SH-SY5Y (cell line): ENCODE measurements at regions not wholly inside any gene's neighbourhood (a gene's known extent, or its start where the extent isn't known, plus 50 kb on each side); places are given as distances from the start of the nearest gene placed in this dataset.

ENCODE experiments used
- GATA2 ChIP-seq: IDR thresholded peaks from 2 replicates; pipeline ENCODE4 v1.6.1; 2011; ENCODE audit warnings: mild to moderate bottlenecking, low read depth, low read length
- GATA3 ChIP-seq: IDR thresholded peaks from 2 replicates; pipeline ENCODE4 v1.6.1; 2011; ENCODE audit warnings: low read depth, mild to moderate bottlenecking, low read length, moderate library complexity

GRCh38 chr13:67588607-67589006, 358.5 kb upstream of the PCDH9 start:
- no peak for TF ChIP-seq GATA3
- TF ChIP-seq GATA2, result no peak

GRCh38 chr13:67577361-67577760, 347.2 kb upstream of the PCDH9 start:
- TF ChIP-seq GATA3 (no peak), GATA2 (no peak)

DNA sequence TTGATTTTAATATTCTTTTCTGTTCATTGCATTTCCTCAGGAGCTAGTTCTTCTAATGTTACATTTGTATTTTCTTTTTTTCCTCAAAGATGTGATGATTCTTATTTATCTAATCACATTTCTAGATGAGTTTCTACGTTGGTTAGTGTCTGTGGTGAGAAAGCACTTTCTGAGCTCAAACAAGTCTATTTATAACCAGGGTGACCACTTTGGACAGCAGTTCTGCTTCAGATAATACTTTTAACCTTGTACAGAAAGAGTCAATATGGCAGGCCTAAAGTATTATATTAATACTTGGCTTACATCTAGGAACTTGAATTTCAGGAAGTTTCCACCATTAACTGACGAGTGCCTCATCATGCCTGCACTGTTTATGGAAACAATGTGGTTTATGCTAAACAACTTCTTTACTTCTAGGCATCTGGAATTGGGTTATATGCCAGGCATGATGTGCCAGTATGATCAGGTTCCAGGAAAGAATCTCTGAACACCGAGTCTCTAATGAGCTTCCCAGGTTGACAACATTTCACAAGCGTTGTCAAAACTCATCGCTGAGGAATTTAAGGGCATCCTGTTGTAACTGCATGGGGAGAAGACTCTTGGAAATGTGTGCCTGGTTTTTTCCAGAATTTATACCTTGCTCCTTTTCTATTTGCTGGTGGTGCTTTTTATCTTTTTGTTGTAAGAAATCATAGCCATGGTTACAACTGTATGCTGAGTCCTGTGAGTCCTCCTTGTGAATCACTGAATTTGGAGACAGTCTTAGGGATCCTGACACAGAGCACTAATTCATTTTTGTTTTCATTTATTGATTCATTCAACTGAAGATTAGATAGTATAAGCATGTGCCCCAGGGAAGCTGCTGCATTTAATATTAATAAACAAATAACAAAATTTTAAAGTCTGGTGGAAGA, 344.4 kb upstream of the PCDH9 start:
- TF ChIP-seq GATA2 (no peak), GATA3 (no peak)

DNA sequence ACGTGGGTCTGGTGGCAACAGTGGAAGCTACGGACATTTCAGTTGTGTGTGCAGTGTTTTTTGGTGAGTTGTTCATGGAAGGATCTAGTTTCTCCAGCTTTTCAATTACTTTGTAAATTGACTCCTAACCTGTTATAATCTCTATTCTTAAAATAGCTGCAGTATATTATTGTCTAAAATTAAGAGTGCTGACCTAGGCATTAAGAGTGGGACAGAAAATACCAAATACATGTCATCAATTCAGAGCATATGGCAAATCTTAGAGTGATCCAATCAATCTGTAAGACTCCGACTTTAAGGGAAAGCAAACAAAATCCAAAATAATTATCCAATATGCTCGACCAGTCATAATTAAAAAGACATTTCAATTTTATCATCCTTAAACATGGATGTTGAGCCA, 338.1 kb upstream of the PCDH9 start:
- TF ChIP-seq GATA3 (no peak), GATA2 (no peak)

DNA sequence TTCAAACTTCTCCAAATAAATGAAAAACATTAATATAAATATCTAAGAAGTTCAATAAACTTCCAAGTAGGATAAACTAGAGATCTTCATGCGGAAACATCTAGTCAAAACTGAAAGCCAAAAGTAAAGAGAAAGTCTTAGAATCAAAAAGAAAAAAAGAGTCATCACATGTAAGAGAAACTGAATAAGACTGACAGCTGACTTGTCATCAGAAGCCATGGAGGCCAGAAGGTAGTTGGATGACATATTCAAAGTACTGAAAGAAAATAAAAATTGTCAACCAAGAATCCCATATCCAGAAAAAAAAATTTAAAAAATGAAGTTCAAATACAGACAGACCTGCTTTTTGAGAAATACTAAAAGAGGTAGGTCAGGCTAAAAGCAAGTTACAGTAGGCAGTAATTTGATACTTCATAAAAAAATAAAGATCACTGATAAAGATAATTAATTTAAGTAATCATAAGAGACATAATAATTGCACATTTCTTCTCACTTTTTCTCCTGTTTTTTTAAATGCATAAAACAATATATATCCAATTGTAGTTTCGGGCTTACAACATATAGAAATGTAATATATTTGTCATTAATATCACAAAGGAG, 327.6 kb upstream of the PCDH9 start:
- TF ChIP-seq GATA2 (no peak), GATA3 (no peak)

DNA sequence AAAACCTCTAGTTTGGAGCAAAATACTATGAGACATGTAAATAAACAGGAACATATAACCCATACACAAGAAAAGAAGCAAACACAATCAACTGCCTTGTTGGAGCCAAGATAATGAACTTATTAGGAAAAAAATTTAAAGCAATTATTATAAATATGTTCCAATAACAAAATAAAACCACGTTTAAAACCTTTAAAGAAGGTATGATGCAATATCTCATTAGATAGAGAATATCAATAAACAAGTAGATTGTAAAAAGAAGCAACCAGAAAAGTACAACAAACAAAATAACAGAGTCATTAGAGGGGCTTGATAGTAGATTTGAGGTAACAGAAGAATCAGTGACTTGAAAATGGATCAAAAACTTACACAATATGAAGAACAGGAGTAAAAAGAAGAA, 327.0 kb upstream of the PCDH9 start:
- TF ChIP-seq GATA3, result no peak
- no peak for TF ChIP-seq GATA2

DNA sequence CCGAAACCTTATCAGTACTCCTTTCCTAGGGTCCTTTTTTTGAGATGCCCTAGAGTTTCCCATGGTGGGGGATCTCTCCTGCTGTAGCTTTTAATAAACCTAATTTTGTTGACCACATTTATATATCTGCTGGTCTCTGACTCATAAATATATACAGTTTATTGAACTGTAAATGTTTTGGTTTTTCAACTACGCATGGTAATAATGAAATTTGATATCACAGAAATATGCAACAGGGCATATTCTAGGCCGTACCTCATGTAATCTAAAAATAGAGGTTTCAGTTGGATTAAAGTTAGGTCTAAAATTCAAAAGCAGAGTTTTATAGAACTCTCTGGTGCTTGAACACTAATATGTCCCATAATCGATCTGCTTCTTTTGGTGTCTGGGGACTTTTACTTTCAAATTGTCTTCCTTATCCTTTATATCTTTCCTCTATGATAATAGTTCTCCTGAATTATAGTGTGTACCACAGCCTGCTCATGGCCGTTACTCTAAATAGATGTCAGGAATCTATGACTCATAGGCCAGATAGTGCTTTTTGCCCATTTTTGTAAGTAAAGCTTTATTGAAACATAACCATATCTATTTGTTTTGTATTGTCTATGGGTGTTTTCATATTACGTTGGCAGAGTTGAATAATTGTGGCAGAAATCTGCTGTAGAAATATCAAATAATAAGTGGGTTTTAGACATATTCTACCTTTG, 324.8 kb upstream of the PCDH9 start:
- TF ChIP-seq GATA3 (no peak), GATA2 (no peak)

DNA sequence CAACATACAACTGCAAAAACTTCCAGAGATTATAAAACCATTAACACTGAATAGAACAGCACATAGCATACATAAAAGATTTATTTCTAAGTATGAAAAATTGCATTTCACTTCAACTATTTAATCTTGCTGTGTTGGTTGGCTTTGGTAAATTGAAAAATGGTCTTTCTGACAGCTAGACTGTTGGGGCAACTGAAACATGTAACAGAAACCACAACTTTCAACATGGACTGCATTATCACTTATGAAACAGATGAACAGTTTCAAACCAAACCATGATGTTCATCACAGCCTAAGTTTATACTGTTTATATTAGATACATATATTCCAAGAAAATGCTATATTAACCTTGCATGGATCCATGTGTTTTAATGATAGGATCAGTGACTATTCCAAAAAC, 324.1 kb upstream of the PCDH9 start:
- TF ChIP-seq GATA2 (no peak), GATA3 (no peak)

GRCh38 chr13:67549331-67549730, 319.2 kb upstream of the PCDH9 start:
- TF ChIP-seq GATA3, result no peak
- TF ChIP-seq GATA2, result no peak

- TF ChIP-seq GATA3, result no peak
- no peak for TF ChIP-seq GATA2
Observed at GRCh38 chr13:67538906-67539305, 308.8 kb upstream of the PCDH9 start.

DNA sequence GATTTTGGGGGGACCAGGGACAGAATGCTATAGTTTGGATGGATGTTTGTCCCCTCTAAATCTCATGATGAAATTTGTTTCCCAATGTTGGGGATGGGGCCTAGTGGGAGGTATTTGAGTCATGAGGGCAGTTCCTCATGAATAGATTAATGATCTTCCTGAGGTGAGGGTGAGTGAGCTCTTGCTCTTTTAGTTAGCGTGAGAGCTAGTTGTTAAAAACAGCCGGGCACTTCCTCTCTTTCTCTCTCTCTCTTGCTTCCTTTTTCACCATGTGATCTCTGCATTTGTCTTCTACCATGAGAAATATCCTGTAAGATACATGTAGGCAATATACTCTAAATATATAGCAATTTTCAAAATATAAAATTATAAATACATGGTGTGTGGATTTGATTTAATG, 290.8 kb upstream of the PCDH9 start:
- TF ChIP-seq GATA3, result no peak
- TF ChIP-seq GATA2, result no peak

DNA sequence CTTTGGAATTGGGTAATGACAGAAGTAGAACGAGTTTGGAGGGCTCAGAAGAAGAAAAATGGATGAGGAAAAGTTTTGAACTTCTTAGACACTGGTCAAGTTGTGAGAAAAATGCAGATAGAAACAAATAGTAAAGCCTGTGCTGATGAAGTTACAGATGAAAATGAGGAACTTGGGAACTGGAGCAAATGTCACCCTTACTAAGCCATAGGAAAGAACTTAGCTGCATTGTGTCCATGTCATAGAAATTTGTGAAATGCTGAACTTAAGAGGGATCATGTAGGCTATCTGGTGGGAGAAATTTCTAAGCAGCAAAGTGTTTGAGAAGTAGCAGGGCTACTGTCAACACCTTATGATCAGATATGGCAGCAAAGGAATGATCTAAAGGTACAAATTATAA, 289.2 kb upstream of the PCDH9 start:
- TF ChIP-seq GATA2 (no peak), GATA3 (no peak)

DNA sequence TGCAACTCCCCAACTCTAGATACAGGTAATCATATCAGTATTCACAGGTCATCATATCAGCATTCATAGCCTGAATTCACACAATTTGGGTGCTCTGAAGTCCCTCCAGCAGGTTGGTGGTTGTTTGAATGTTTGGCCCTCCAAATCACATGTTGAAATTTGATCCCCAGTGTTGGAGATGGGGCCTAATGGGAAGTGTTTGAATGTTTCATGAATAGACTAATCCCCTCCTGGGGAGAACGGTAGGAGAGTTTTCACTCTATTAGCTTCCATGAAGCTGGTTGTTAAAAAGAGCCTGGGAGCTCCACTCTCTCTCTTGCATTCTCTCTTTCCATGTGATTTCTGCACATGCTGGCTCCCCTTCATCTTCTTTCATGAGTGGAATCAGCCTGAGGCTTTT, 288.6 kb upstream of the PCDH9 start:
- TF ChIP-seq GATA3, result no peak
- no peak for TF ChIP-seq GATA2

- TF ChIP-seq GATA2, result no peak
- no peak for TF ChIP-seq GATA3
Observed at GRCh38 chr13:67515895-67516294, 285.8 kb upstream of the PCDH9 start.
